GM21619 (cell line): ENCODE measurements at regions not wholly inside any gene's neighbourhood (a gene's known extent, or its start where the extent isn't known, plus 50 kb on each side); places are given as distances from the start of the nearest gene placed in this dataset.

ENCODE experiments used
- ATAC-seq: cut with Tn5 transposase; IDR thresholded peaks from one replicate; pipeline ENCODE4 v1.9.1; 2021; ENCODE audit not compliant: unreplicated experiment

DNA sequence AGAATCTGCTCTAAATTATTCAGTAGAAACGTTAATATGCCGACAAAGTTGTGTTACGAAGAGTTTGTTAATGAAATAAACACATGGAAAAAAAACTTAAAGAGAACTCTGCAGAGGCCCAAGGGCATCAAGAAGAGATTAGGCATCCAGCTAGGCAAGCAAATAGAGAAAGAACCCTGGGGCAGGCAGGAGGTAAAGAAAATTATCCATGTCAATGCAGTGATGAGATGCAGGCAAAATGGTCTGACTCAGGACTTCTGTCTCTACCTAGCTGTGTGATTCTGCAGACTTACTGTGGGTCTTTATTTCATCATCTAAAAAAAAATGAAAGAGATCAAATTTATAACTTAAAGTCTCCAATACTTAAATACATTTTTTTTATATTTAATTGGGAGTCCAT, 448.0 kb downstream of the HAO1 start:
- ATAC-seq = no peak

DNA sequence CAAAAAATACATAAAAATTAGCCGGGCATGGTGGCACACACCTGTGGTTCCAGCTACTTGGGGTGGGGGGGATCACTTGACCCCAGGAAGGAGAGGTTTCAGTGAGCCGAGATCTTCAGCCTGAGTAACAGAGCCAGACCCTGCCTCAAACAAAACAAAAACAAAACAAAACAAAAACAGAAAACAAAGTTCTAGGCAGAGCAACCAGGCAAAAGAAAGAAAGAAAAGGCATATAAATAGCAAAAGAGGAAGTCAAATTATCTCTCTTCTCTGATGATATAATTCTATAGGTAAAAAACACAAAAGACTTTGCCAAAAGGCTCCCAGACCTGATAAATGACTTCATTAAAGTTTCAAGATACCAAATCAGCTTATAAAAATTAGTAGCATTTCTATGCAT, 446.9 kb downstream of the HAO1 start:
- no peak for ATAC-seq

DNA sequence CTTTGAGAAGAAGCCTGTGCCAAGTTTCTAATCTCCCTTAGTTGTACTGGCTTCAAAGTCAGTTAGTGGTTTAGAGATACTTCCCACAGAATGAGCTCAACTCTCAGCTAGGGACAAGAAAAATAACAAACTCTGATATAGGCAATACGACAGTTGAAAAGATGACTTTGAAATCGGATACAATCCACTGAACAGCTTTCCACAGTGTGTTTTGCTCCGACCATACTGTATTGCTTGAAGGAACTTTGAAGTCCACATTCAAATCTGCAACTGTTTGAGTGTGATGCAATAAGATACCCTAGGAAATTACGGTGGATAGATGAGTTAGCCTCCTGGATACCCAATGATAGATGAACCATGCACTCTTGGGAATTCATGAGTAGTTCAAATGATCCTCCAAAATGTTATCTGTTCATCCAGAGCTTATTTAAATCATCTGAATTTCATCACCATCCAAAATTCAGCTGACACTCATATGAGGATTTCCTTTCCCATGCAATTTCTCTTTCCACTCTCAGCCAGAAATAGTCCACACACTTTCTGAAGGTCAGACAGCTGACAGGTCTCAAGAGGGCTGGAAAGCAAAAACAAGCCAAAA, 443.8 kb downstream of the HAO1 start:
- no peak for ATAC-seq

DNA sequence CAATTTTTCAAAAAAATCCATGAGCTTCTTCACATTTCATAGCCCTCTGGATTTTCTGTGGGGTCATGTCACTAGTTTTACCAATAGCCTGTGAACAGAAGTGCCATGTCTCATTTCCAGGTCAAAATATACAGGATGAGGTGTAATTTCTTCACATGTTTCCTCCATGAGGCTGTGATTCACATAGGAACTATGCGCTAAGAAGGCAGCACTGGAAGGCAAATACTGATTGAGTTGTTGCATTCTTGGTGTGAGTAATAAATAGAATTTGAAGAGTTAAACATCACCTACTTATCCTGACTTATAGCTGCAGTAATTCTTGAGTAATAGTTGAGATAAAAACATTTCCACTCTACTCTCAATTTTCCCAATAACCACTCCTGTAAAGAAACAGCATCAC, 442.3 kb downstream of the HAO1 start:
- ATAC-seq = no peak

DNA sequence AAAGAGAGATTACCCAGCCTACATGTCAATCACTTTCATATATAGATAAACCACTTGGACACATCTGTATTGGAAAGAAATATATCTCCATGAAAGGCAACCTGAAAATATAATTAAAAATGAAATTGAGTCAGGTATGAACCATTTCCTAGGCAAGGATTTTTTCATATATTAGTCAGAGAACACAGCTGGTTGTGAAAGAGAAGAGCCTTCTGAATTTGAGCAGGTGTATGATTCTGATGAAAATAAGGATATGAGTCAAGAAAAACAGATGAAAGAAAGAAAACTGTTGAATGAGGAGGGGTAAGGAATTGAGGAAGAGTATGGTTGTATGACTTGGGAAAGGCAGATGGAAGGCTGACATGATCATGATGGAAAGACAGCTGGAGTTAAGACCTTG, 441.1 kb downstream of the HAO1 start:
- no peak for ATAC-seq

DNA sequence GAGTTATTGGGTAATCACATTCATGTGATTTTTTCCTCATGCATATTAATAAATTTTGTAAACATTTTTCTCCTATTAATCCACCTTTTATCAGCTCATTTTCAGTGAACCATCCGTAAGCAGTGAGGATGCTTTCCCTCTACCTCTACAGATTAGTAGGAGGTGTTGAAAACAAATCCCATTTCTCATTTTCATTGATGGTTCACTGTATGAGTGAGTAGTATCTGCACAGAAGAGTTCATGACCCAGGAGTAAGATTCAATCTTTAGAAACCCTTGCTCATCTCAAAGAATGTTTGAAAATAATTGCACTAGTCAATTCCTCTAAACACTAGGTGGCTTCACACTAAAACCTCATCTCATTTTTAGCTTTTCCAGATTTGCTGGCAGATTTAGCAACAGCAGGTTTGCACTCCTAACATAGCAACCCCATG, 440.0 kb downstream of the HAO1 start:
- no peak for ATAC-seq

DNA sequence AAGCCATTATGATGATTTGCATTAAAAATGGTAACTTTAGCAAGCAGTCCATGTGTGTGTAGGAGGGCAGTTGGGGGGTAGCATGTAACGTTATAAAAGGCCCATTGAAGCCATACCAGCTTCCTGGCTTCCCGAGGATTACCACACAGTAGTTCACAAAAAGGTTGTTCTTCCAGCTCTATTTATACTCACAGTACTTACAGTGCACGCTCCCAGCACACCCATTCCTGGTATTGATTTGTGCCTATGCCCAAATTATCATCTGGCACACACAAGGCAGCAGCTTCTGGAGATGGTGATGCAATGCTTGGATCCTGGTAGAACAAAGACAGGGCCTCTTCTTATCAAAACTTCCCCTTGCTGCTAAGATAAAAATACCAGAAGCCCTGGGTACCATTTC, 436.8 kb downstream of the HAO1 start:
- no peak for ATAC-seq

DNA sequence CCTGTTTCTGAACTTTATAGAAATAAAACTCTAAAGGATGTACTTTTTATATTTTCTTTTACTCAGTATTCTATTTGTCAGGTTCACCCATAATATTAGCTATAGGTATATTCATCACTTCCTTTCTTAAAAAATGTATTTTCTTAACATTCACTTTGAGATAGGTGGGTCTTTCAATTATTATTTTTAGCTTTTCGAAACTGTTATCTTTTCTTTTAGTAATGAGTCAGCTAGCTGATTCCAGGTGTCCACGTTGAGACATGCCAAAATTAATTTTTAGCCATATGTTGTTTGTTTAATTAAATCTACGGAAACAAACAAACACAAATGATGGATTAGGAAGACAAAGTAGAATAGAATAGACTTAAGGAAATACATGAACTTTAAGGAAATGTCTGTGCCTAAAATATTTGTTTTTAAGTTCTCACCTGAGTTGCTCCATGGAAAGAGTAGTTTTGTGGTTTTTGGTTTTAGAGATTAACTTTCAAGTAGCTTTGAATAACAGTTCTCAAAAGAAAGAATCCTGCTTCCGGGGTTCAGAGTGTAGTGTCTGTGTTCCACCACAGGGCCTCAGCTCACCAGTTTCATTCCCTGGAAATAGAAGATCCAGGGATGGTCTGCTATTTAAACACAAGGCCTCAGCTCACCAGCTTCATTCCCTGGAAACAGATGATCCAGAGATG, 435.0 kb downstream of the HAO1 start:
- ATAC-seq = peak; percentile 60

DNA sequence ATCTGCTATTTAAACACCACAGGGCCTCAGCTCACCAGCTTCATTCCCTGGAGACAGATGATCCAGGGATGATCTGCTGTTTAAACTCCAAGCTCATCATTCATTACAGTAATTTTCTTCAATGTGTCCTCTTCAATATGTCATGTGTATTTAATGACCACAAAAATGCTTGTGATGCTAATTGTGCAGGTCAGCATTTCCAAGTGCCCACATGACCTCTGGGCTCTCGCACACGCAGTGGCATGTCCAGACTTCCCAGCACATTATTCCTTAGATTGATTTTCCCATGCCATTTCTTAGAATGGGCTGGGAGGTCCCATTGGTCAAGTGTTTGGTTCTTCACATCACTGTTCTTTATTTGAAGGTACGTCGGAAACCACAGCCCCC, 434.4 kb downstream of the HAO1 start:
- no peak for ATAC-seq

DNA sequence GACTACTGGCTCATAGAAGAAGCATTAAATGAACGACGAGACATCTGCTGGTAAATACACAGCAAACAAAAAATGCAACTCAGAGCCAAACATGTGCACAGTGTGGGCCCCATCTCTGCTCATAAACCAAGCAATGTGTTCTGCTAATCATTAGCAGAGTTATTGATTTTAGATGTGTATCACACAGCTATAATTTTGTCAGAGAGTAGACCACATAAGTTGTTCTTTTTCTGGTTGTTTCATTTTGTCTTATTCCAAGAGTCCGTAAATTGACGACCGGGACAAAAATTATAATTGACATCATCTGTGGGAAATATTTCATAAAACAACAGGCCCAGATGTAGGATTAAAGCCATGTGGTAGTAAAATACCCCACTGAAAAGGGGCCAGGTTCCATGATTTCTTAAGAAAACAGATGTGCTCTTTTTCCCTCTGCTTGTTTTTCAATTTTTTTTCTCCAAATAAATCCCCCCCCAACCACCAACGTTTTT, 423.6 kb downstream of the HAO1 start:
- no peak for ATAC-seq

DNA sequence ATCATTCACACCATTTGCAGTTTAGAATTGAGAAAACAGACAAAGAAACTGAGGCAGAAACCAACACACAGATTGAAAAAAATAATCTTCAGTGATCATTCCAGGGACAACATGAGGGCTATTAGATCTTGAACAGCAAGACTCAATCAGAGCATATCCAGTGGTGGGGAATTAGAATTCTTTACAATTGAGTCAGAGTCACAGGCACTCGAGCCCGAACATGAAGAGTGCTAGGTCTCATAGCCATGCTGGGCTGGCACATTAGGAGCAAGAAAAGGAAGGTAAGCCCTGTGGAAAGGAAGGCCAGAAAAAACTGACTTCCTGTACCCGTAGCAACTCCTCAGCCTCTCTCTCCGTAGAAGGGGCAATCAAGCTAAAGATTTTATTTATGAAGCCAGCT, 419.9 kb downstream of the HAO1 start:
- ATAC-seq = no peak

DNA sequence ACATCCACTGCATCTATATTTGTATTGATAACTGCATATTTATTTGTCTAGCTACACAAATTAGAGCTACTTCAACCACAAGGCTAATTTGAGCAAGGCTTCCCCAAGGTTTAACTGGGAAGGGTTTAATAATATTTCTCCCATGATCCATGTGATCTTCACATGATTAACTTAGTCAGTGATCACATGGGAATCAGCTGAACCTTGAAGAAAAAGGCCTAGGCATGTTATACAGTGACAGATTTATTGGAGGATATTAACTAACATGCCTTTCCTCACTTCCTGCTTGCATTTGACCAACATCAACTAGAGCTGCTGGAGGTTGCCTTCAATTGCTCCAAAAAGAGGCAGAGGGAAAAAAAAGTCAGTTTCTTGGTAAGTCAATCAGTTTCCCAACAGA, 417.0 kb downstream of the HAO1 start:
- ATAC-seq = no peak

DNA sequence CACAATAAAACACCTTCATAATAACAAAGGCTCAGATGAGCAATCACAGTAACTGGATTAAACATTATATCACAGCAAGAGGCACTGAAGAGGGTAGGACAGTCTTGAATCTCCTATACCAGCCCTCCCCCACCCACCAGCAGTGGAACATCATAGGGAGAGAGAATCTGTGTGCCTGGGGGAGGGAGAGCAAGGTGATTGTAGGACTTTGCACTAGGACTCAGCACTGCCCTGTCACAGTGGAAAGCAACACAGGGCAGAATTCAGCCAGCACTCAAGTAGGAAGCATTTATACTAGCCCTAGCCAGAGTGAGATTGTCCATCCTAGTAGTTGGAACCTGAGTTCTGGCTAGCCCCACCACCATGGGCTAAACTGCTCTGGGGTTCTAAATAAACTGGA, 400.2 kb downstream of the HAO1 start:
- no peak for ATAC-seq

DNA sequence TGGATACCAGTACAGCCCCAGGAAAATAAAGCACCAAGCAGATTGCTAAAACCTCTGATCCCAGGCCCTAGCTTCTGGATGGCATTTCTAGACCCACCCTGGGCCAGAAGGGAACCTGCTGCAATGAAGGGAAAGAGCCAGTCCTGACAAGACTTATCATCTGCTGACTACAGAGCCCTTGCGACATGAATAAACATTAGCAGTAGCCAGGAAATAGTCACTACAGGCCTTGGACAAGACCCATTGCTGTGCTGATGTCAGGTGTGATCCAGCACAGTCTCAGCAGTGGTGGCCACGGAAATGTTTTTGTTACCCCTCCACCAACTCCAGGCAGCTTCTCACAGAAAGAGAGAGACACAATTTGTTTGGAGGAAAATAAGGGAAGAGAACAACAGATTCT, 399.3 kb downstream of the HAO1 start:
- no peak for ATAC-seq

DNA sequence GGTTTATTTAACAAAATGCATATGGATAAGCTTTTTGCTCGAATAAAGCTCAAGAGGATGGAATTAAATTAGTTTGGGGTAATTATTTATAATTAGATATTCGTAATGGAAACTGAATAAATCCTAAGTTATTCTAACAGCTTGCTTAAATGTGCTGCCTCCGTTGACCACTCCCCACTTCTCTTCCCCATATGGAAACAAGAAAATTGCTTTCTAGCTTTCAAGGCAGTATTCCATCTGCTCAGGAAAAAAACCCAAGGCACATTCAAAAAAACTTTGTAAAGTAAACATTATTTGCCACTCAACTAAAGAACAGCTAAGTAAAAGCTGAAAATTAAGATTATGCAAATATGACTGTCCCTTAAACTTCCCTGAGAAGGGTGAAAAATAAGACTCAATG, 369.2 kb downstream of the HAO1 start:
- ATAC-seq = no peak

DNA sequence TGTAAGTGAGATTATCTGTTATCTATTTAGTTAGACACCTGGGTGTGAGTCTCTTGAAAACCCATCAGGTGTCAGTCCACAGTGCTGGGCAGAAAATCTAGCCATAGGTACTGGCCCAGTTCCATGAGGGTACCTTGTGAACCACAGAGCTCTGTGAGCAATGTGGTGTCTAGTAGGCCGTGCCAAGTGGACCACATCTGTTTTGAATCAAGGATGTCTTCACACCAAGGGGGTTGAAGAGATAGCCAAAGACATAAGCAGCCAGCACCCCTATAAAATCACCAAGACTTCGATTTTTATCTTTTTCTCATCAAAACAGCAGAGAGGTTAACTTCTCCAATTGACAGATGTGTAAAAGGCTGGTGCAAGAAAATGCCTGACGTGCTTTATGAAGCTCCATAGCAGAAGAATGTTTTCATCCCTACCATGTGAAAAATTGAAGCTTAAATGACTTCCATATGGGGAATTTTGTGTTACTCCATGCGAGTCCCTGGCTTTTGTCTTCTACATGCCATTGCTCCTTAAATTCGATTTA, 368.7 kb downstream of the HAO1 start:
- no peak for ATAC-seq

DNA sequence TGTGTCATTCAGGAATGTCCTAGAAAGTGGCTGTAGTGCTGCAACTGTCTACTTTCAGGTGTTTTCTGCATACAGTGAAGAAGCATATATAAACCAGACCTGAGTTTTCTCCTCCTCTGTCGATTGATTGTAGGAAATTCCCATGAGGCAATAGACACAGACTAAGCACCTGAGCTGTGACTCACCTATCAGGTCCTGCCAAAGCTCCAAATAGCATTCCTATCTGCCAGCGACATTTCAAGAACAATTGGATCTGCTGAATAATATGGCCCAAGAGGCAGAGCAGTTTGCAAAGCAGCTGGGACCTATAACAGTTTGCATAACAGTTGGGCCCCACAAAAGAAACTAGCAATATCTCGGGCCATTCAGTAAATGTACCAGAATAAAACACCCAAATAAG, 360.4 kb downstream of the HAO1 start:
- no peak for ATAC-seq

DNA sequence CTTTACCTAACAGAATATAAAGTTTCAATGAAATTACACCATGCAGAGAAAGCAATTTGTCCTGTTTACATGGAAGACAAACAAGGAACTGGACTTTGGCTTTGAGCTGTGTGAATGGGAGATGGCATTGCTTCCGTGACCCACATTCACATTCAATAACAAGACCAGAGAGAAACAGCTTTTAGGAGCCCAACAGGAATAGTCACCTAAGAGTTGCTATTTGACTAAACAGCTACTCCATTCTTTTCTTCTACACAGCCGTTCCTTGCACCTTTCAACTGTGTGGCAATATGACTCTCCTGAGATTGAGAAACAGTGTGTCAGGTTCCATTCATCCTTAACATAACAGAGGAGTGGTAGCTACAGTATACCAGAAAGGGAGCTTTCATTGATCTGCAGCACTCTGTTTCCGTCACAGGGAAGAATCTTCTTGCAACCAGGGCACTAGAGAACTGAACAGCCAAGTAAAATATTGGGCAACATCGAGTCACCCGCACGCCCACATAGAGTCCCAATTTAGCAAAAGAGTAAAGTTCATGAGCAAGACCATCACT, 355.1 kb downstream of the HAO1 start:
- ATAC-seq = no peak

DNA sequence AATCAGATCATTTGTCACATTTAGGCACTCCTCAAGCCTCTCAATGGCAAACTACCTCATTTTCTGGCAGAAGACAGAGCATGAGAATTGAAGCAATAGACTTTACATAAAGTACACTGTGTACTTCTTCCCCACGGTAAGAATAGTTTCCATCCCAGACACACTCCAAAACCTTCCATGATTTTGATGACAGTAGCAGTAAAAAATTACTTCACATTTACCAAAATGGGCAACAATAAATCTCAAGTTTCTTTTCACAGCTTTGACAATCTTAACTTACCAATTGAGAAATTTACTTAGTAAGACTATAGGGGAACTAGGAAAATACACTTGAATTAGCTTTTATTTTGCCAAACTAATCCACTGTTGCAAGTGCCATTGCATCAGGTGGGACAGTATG, 353.8 kb downstream of the HAO1 start:
- no peak for ATAC-seq

DNA sequence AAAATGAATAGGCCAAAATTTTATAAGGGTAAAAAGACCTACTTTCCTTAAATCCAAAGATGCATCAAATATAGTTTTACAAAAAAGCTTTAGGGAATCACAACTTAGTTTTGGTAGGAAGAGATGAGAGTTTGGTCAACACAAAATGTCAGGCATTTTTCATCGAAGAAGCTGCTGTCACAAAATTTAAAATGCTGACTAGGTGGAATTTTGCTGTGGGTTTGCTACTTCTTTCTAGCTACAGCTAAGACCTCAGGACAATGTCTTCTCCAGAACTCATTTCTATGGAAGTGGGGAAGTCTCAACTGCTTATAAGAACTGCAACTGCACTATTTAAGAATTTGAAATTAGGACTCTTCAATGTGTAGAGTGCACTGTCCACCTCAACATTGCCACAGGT, 351.1 kb downstream of the HAO1 start:
- ATAC-seq = no peak

DNA sequence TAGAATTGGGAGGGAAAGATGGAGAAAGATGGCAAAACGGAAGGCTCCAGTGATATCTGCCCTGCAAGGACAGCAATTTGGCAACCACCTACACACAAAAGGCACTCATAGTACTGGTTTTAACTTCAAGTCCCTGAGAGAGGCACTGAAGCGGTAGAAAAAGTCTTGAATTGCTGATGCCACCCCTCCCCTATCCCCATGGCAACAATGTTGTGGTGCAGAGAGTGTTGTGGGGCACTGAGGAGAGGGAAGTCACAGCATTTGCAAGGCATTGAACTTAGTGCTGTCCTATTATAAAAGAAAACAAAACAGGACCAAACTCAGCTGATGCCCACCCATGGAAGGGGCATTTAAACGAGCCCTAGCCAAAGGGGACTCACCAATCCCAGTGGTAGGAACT, 343.7 kb downstream of the HAO1 start:
- ATAC-seq = no peak

DNA sequence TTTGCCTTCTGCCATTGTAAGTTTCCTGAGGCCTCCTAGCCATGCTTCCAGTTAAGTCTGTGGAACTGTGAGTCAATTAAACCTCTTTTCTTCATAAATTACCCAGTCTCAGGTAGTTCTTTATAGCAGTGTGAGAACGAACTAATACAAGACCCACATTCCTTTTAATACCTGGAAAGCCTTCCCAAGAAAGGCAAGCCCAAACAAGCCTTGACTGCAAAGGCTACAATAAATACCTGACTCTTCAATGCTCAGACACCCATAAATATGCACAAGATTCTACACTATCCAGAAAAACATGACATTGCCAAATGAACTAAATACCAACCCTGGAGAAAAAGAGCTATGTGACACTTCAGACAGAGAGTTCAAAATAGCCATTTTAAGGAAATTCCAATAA, 338.8 kb downstream of the HAO1 start:
- ATAC-seq = no peak
